GM21367 (cell line): ENCODE measurements at regions not wholly inside any gene's neighbourhood (a gene's known extent, or its start where the extent isn't known, plus 50 kb on each side); places are given as distances from the start of the nearest gene placed in this dataset.
"Not testable (repeated sequence)": the region's sequence is repeated elsewhere in the genome, so short reads cannot be mapped to it uniquely, and the experiment has no call there.

Experiments
- ATAC-seq: cut with Tn5 transposase; IDR thresholded peaks from one replicate; pipeline ENCODE4 v1.9.1; 2021; ENCODE audit not compliant: unreplicated experiment

DNA sequence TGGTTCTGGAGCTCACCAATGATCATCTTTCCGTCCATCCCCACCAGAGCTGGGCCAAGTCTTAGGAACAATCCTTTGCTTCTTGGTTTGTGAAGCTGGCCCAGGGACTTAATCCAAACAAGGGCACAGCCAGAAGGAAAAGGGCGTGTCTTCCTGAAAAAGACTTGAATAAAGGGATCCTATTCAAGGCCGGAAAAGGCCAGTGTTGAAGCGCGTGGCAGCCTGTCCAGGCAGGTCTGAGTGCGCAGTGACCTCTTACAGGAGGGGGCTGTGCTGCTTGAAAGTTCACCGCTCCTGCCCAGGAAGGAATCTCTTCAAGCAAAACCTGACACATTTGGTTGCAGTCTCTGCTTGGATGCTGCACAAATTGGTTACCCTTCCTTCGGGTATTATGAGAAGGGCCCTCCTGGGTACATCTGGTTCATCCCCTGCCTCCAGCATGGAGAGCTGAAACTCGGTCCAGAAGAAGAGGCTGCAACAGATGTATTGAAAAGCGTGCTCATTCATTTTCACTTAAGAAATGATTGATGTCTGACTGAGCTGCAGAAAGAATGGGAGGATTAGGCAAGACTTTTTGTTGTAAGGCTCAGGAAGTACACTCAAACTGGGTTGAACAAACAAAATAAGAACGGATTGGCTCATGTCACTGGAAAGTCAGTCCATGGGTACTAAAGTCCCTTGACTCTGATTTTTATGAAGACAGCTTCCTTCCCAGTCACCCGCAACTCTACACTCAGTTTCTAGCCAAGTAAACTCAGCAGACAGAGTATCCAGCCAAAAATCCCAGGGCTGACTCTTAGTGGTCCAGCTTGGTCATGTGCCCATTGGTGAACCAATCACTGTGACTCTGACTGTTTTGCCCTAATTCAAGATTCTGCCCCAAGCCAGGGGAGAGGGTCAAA lies 136.3 kb downstream of the TFAP2C start:
- no peak for ATAC-seq

DNA sequence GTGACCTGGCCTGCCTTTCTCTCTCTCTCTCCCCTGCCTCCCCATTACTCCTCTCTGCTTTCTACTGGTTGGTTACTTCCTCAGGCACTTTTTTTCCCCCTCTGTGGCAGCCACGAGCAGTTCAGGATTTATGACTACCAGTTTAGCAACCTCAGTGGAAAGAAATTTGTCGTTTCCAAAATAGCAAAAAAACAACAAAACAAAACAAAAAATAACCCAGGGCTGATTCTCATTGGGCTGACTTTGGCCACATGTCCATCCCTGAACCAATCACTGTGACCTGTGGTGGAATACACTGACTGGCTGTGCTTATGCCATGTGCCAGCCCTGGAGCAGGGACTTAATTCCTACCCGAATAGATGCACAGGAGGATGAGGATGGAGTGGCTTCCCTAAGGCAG lies 137.4 kb downstream of the TFAP2C start:
- ATAC-seq = no peak

DNA sequence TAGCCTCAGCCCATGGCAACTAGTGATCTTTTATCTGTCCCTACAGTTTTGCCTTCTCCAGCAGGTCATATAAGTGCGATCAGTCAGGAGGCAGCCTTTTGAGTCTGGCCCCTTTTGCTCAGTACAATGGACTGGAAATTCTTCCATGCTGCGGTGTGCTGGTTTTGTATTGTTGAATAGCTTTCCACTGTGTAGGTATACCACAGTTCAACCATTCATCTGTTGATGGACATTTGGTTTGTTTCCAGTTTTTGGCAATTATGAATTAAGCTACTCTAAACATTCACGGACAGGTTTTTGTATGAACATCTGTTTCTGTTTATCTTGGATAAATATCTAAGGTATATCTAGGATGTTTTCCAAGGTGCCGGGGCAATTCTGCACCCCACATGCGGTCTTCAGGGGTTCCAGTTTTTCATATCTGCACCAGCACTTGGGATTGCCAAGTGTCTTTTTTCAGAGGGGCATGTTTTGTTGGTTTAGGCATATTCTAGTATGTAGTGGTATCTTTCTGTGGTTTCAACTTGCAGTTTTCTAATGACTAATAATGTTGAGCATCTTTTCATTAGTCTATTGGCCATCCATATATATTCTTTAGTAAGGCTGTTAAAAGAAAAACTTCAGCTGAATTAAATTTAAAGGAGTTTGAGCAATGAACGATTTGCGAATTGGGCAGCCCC lies 141.0 kb downstream of the TFAP2C start:
- no peak for ATAC-seq

DNA sequence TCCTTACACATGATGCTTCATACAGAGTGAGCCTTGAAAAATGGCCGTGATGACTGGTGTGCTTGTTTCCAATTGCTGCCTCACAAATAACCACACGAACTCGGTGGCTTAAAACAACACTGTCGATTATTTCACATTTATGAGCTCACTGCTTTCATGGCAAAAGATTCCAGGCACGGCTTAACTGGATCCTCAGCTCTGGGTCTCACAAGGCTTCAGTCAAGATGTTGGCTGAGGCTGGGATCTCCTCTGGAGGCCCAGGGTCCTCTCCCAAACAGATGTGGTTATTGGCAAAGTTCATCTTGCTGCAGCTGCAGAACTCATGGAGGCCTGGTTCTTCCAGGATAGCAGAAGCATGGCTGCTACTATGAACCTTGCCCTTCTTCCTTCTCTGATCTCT lies 144.6 kb downstream of the TFAP2C start:
- no peak for ATAC-seq

DNA sequence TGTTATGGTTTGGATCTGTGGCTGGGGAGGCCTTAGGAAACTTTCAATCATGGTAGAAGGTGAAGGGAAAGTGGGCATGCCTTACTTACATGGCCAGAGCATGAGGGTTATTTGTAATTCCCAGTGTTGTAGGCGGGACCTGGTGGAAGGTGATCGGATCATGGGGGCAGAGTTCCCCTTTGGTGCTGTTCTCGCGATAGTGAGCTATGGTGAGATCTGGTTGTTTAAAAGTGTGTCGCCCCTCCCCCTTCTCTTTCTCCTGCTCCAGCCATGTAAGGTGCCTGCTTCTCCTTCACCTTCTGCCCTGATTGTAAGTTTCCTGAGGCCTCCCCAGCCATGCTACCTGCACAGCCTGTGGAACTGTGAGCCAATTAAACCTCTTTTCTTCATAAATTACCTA lies 145.8 kb downstream of the TFAP2C start:
- ATAC-seq = no peak

DNA sequence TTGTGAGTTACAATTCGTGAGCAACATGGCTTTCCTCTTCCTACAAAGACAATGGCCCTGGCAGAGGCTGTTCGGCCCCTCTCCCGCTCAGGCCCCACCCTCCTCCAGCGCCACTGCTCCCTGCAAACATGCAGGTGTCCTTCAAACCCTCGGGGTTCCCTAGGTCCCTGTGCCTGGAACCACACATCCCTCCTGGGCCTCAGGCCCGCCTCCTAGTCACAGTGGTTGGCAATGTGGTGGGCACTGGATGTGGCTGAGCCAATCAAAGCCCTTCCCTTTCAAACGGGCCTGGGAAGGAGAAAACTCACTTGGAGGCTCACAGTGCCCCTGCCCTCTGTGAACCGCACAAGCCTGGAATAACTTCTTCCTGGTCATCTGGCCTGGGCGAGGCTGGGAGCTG lies 147.2 kb downstream of the TFAP2C start:
- no peak for ATAC-seq

DNA sequence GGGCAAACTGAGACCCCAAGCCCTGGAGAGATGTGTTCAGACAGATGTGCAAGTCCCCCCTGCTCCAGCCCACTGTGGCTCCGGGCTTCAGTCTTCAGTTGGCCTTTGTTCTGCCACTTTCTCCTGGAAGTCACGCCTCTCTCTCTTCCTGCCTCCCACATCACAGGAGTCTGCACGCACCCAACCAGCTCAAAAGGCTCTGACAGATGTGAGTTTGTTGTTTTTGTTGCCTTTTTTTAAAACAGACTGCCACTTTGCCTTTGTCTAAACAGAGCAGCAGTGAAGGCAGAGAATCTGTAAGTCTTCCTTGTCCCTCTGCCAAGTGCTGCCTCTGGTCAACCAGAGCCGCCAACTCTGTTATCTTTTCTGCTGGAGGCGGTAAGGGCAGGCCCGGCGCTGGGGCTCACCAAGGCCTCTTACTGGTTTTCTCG lies 149.7 kb downstream of the TFAP2C start:
- ATAC-seq = no peak

DNA sequence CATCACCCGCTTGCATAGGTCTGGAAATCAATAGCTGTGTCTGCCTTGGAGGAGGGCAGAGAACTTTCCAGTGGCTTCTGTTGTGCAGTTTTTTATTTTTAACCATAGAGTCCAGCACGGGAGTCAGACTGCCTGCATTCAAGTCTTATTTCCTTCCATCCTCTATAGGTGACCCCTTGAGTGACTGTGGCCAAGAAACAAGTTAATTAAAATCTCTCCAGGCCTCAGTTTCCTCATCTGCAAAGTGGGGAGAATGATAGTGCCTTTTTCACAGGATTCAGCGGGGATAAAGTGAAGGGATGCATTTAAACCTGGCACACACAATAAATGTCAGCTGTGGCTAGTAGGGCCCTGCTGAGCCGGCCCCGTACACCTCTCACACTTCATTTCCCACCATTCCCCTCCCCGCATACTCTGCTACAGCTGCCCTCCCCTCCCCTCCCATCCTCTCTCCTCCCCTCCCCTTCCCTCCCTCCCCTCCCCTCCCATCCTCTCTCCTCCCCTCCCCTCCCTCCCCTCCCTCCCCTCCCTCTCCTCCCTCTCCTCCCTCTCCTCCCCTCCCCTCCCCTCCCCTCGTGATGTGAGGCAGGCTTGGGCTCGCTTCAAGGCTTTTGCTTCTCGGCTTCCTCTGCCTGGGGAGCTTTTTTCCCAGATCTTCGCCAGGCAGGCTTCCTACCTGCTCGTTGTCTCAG lies 150.5 kb downstream of the TFAP2C start:
- ATAC-seq = no peak

DNA sequence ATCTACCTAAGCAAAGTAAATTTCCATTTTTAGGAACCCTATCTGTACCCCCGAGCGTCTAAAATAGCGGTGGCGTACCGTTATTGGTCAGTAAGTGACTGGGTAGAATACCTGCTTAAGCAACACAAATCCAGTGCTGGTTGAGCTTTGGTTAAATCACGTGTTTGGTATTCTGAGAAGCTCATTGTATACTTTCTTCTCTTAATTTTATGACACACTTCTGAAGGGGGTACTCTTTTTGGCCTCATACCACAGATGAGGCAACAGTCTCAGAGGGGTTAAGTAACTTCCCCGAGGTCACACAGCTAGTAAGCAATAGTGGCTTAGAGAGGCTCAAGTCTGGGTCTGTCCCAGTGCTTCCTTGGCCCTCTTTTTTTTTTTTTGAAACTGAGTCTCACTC lies 151.2 kb downstream of the TFAP2C start:
- ATAC-seq = no peak

DNA sequence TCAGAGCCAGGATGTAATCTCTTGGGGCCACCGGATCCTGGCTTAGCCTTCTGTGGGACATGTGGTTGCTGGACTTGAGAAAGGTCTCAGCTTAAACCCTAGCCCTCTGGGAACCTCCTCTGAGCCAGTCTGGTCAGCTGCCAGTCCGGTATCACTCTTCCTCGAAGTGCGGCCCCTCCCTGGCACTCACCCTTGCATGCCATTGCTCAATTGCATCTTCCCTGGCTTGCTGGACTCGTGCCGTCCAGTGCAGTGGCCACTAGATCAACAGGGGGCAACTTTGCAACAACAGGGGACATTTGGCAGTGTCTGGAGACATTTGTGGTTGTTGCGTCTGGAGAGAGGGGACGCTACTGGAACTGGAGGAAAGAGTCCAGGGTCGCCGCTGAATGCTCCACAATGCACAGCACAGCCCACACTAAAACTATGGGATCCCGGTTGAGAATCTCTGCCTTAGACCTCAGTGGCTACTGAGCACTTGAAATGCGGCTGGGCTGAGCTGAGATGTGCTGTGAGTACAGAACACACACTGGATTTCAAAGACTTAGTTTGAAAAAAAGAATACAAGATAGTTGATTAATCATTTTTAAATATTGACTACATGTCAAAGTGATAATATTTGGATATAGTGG lies 152.1 kb downstream of the TFAP2C start:
- ATAC-seq = no peak

DNA sequence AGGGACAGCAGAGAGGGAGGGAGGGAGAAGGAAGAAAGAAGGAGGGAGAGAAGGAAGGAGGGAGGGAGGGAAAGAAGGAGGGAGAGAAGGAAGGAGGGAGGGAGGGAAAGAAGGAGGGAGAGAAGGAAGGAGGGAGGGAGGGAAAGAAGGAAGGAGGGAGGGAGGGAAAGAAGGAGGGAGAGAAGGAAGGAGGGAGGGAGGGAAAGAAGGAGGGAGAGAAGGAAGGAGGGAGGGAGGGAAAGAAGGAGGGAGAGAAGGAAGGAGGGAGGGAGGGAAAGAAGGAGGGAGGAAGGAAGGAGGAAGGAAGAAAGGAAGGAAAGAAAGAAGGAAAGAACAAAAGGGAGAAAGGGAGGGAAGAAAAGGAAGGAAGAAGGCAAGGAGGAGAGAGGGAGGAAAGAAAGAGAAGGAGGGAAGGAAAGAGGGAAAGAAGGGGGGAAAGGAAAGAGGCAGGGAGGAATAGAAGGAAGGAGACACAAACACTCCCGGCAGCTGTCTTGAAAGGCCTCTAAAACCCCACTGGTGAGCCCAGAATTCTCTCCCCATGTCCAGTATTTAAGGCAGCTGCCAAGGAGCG lies 153.0 kb downstream of the TFAP2C start:
- ATAC-seq = not testable (repeated sequence)

DNA sequence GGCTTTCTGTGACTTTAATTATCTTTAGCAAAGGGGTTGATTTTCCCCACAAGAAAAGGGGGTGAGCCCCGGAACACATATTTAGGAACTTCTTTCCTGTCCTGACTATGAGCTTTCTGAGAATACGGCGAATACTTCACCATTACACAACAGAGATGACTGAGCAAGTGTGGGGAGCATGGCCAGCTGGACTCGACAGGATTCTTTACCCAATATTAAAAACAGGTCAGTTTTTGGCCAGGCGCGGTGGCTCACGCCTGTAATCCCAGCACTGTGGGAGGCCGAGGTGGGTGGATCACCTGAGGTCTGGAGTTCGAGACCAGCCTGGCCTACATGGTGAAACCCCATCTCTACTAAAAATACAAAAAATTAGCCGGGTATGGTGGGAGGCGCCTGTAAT lies 153.7 kb downstream of the TFAP2C start:
- not testable (repeated sequence) for ATAC-seq

DNA sequence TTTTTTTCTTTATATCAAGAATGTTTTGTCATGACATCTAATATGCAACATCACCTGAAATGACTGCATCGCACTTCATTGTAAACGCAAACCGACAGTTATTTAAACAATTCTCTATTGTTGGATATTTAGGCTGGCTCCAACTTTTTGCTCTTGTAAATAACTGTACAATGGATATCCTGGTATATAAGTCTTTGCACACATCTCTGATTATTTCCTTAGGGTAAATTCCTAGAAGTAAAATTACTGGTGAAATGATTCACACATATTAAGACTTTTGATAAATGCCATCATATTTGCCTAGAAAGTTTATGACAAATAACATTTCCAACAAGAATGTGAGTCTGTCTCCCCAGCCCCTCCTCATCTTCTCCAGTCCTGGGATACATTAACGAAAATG lies 154.7 kb downstream of the TFAP2C start:
- ATAC-seq = no peak

DNA sequence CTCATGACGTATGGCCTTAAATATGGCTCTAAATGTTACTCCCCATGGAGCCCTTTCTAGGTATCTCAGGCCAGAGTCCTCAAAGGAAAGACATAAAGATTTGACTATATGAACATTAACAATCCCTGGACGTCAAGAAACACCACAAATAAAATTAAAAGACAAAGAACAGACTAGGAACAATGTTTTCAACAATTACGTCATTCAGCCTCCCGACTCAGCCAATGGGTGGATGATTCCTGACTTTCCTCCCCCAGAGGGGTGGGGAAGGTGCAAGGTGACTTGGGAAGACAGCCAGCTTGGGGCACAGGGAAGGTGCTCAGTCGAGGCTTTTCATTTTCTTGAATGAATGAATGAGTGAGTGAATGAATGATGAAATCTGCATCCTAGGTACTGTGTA lies 157.4 kb downstream of the TFAP2C start:
- ATAC-seq = no peak

DNA sequence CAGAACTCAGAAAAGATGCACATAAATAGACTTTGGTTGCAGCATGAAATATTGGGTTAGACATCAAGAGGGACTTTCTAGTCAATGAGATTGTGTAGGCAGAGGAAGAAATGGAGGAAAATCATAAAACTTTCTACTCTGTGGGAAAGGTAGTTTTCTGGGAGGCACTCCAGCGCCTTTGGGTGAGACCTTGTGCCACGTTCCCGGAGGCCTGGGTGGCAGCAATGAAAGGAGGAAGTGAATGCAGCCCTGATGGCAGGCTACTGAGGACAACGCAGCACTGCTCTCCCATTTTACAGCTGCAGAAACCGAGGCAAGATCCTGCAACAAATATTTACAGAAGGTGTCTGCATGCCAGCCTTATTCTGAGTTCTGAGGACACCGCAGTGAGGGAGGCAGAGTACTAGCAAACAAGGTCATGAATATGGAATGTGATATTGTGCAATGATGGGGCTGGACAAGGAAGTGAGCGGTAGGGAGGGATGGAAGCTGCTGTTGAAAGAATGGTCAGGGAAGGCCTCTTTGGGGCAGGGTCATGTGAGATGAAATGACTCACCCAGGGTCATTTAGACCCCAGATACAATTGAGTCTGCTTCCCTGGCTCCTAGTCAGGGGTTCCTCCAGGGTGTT lies 159.1 kb downstream of the TFAP2C start:
- ATAC-seq = no peak

DNA sequence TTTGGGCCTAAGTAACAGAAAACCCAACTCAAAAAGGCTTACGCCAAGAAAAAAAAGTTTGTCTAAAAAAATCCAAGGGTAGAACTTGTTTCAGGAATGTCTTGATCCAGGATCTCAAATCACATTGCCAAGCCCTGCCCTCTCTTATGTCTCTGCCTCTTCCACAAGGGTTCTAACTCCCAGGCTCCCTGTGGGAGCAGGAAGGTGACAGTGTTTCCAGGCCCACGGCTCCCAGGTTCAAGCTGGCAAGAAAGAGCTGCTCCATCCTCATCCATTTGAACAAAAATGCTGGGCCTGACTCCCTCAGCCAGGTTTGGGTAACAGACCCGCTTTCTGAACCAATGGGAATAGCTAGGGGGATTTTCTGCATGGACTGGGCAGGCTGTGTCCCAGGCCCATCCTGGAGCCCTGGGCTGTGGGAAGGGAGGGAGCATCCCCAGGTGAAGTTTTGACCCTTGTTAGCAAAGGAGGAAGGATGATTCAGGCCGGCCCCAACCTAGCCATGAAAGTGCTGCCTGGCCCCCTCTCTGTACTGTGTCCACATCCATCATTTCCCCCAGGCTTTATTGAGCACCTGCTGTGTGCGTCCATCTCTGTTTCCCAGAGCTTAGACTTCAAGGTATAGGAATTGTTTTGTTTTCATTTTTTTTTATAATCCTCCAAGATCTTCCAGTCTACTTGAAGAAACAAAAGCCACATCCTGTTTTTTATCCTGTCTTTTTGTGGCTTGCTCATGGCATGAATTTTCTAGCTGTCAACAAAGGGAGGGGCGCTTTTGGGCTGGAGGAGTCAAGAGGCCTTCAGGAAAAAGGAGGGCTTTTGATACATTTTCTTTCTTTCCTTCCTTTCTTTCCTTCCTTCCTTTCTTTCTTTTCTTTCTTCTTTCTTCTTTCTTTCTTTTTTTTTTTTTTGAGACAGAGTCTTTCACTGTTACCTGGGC lies 159.8 kb downstream of the TFAP2C start:
- no peak for ATAC-seq

DNA sequence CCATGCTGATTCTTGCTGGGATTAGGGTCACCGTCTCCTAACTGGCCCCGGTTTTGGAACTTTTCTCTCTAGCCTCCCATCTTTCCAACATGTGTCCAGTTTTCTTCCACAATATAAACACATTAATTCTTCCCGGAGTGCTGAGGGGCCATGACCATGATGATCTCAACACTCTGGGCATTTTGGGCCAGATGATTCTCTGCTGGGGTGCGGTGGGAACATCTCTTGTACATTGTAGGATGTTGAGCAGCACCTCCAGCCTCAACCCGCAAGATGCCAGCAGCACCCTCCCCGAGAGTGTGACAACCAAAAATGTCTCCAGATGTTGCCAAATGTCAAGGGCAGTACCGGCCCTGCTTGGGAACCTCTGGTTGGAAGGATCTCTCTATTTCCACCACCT lies 164.8 kb downstream of the TFAP2C start:
- no peak for ATAC-seq

DNA sequence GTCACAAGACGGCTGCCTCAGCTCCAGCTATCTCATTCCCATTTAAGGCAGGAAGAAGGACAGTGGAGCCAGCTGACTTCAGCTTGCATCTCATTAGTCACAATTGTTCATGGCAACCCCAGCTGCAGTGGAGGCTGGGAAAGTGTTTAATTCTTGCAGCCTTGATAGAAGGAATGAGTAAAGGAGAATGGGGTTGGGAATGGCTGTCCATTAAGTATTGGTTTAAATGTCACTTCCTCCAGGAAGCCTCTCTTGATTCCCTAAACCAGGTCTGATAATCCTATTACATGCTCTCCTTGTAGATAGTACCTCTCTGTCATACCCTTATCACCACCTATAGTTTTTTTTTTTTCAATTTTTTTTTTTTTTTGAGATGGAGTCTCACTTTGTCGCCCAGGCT lies 166.4 kb downstream of the TFAP2C start:
- no peak for ATAC-seq

DNA sequence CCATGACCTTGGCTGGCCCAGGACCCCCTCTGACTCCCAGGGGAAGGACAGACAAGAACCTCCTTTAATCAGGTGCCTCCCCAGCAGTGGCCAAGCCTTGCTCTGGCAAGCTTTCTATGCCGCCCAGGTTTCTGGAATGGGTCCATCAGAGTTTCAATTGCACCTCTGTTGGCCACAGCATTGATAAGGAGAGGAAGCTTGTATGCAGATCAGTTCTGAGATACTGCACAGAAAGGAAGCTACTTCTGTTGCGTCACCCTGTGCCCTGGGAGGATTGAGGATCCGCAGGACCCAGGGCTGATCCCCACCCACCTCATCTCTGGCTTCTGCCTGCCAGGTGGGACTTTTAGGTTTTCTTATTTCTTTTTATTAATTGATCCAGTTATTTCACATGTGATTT lies 167.2 kb downstream of the TFAP2C start:
- no peak for ATAC-seq
